ENCODE measurements at regions not wholly inside any gene's neighbourhood (a gene's known extent, or its start where the extent isn't known, plus 50 kb on each side); places are given as distances from the start of the nearest gene placed in this dataset.

DNA sequence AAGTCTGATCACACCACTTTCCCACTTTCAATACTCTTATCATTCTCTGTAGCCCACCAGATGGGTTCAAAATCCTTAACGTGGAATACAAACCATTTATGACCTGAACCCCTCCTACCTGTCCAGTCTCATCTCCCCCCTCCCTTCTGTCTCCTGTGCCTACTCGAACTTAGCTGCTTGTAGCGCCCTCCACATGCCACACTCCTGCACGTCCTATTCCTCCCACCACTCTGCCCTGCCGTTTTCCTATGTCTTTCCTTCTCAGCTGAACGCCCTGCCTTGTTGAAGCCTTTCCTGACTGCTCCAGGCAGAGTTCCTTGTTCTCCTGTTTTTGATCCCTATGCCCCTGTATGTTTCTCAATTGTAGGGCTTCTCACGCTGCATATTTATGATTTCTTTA is 390.1 kb downstream of the HRH4 start:
- Histone ChIP-seq H3K4me1 (ENCODE audit: control insufficient read depth, insufficient read depth, low read length) (no peaks in the 10 kb centered on the region), H3K4me3 (ENCODE audit: low read depth in 2 of 2, low read length in 2 of 2) (no peak overlapping the region), H3K9me3 (ENCODE audit: control insufficient read depth, insufficient read depth, low read depth, low read length) (no peaks in the 10 kb centered on the region), H3K36me3 (ENCODE audit: control insufficient read depth, insufficient read depth, low read length) (no peaks in the 10 kb centered on the region), H3K27me3 (ENCODE audit: control insufficient read depth, insufficient read depth, low read length) (peaks cover 4% of the 10 kb centered on the region), H3K27ac (ENCODE audit: low read length) (no peak overlapping the region)
- ATAC-seq: no peak
- in situ Hi-C loops (cut with HindIII; ENCODE audit: low pct_unique_long_range_greater_than_20kb, low sequenced_read_pairs): no loop called here
- no peak for DNase-seq (ENCODE audit: low read depth, low spot score)
- TF ChIP-seq TCF7L2 (IDR thresholded peaks at IDR 0.05; ENCODE audit: low read depth, low read length) (no peak), POLR2AphosphoS5 (IDR thresholded peaks at IDR 0.05; ENCODE audit: low read depth, low read length) (no peak), SIN3A (IDR thresholded peaks at IDR 0.05; ENCODE audit: borderline replicate concordance, insufficient read depth, low read depth, low read length) (no peak)
- TF ChIP-seq, protein P1, sequence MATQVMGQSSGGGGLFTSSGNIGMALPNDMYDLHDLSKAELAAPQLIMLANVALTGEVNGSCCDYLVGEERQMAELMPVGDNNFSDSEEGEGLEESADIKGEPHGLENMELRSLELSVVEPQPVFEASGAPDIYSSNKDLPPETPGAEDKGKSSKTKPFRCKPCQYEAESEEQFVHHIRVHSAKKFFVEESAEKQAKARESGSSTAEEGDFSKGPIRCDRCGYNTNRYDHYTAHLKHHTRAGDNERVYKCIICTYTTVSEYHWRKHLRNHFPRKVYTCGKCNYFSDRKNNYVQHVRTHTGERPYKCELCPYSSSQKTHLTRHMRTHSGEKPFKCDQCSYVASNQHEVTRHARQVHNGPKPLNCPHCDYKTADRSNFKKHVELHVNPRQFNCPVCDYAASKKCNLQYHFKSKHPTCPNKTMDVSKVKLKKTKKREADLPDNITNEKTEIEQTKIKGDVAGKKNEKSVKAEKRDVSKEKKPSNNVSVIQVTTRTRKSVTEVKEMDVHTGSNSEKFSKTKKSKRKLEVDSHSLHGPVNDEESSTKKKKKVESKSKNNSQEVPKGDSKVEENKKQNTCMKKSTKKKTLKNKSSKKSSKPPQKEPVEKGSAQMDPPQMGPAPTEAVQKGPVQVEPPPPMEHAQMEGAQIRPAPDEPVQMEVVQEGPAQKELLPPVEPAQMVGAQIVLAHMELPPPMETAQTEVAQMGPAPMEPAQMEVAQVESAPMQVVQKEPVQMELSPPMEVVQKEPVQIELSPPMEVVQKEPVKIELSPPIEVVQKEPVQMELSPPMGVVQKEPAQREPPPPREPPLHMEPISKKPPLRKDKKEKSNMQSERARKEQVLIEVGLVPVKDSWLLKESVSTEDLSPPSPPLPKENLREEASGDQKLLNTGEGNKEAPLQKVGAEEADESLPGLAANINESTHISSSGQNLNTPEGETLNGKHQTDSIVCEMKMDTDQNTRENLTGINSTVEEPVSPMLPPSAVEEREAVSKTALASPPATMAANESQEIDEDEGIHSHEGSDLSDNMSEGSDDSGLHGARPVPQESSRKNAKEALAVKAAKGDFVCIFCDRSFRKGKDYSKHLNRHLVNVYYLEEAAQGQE (IDR thresholded peaks at IDR 0.05; ENCODE audit: insufficient read depth in 1 of 2, low read depth in 2 of 2, low read length in 1 of 2): no peak
- TF ChIP-seq, protein P2, sequence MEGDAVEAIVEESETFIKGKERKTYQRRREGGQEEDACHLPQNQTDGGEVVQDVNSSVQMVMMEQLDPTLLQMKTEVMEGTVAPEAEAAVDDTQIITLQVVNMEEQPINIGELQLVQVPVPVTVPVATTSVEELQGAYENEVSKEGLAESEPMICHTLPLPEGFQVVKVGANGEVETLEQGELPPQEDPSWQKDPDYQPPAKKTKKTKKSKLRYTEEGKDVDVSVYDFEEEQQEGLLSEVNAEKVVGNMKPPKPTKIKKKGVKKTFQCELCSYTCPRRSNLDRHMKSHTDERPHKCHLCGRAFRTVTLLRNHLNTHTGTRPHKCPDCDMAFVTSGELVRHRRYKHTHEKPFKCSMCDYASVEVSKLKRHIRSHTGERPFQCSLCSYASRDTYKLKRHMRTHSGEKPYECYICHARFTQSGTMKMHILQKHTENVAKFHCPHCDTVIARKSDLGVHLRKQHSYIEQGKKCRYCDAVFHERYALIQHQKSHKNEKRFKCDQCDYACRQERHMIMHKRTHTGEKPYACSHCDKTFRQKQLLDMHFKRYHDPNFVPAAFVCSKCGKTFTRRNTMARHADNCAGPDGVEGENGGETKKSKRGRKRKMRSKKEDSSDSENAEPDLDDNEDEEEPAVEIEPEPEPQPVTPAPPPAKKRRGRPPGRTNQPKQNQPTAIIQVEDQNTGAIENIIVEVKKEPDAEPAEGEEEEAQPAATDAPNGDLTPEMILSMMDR (IDR thresholded peaks at IDR 0.05): no peak
- BruUV-seq (replicated peaks): no TSS peak
- CTCF ChIA-PET: no interaction called here
- POLR2A ChIA-PET: no interaction called here
- intact Hi-C loops (cut with micrococcal nuclease; ENCODE audit: unreplicated experiment): no loop called here

DNA sequence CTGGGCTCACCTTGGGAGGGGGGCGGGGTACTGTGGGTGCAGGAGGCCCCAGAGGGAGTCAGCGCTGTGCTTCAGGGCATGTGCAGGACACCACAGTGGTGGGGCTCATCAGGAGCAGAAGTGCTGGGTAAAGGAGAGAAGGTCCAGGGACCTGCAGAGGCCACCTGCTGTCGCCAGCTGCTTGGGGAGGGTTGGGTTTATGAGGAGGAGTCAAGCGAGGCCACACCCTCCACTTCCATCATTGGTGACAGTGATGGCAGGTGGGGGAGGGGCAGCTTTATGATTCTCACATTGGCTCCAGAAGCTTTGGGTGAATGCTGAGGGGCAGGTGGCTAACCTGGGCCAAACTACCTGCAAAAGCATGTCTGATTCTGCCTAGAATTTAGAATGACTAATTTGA is 392.6 kb downstream of the HRH4 start:
- Histone ChIP-seq H3K4me1 (ENCODE audit: control insufficient read depth, insufficient read depth, low read length) (no peaks in the 10 kb centered on the region), H3K36me3 (ENCODE audit: control insufficient read depth, insufficient read depth, low read length) (no peaks in the 10 kb centered on the region), H3K27ac (ENCODE audit: low read length) (no peak overlapping the region), H3K4me3 (ENCODE audit: low read depth in 2 of 2, low read length in 2 of 2) (no peak overlapping the region), H3K27me3 (ENCODE audit: control insufficient read depth, insufficient read depth, low read length) (peaks cover 6% of the 10 kb centered on the region), H3K9me3 (ENCODE audit: control insufficient read depth, insufficient read depth, low read depth, low read length) (no peaks in the 10 kb centered on the region)
- no peak for ATAC-seq
- POLR2A ChIA-PET: no interaction called here
- BruUV-seq (replicated peaks): no TSS peak
- TF ChIP-seq TCF7L2 (IDR thresholded peaks at IDR 0.05; ENCODE audit: low read depth, low read length) (no peak), POLR2AphosphoS5 (IDR thresholded peaks at IDR 0.05; ENCODE audit: low read depth, low read length) (no peak), SIN3A (IDR thresholded peaks at IDR 0.05; ENCODE audit: borderline replicate concordance, insufficient read depth, low read depth, low read length) (no peak)
- TF ChIP-seq, protein P1 (IDR thresholded peaks at IDR 0.05; ENCODE audit: insufficient read depth in 1 of 2, low read depth in 2 of 2, low read length in 1 of 2): no peak
- TF ChIP-seq, protein P2 (IDR thresholded peaks at IDR 0.05): no peak
- in situ Hi-C loops (cut with HindIII; ENCODE audit: low pct_unique_long_range_greater_than_20kb, low sequenced_read_pairs): no loop called here
- no peak for DNase-seq (ENCODE audit: low read depth, low spot score)
- intact Hi-C loops (cut with micrococcal nuclease; ENCODE audit: unreplicated experiment): no loop called here
- CTCF ChIA-PET: no interaction called here
